Body of pancreas (tissue), 4 donors: ENCODE measurements at regions not wholly inside any gene's neighbourhood (a gene's known extent, or its start where the extent isn't known, plus 50 kb on each side); places are given as distances from the start of the nearest gene placed in this dataset.

Experiments used
- ATAC-seq: fragments of 150-250 bp; one replicate; pipeline ENCODE4 v1.9.1; 2016
- DNase-seq, 4 donors: peaks; one replicate each; pipeline ENCODE4 v3.0.0-alpha.2; 2019
- H3K27ac ChIP-seq, 4 donors: fragments of 200-600 bp; sonication (generic); 1 replicate in 3 of 4; 2 replicates in 1 of 4; pipeline versions ENCODE4 v1.5.1 to v1.6.1; 2016 to 2019; ENCODE audit warnings: mild to moderate bottlenecking in 1 of 4, mixed read lengths in 1 of 4, moderate library complexity in 1 of 4
- H3K27me3 ChIP-seq, 2 donors: fragments of 200-600 bp; sonication (generic); one replicate each; pipeline ENCODE4 v1.6.0; 2016; ENCODE audit warnings: mild to moderate bottlenecking in 1 of 2
- H3K36me3 ChIP-seq, 2 donors: fragments of 200-600 bp; sonication (generic); replicated peaks in 1 of 2; 2 replicates each; pipeline ENCODE4 v1.5.1; 2016; ENCODE audit warnings: low read depth in 2 of 2; ENCODE audit not compliant: insufficient read depth in 1 of 2
- H3K4me1 ChIP-seq: fragments of 200-600 bp; sonication (generic); one replicate; pipeline ENCODE4 v1.6.0; 2016
- H3K4me3 ChIP-seq, 2 donors: fragments of 200-600 bp; sonication (generic); 1 replicate in 1 of 2; 2 replicates in 1 of 2; pipeline ENCODE4 v1.5.1; 2016 to 2019
- H3K9me3 ChIP-seq, 3 donors: fragments of 200-600 bp; sonication (generic); 1 replicate in 2 of 3; 2 replicates in 1 of 3; pipeline ENCODE4 v1.5.1; 2016
- POLR2A ChIP-seq, 3 donors: fragments of 450-650 bp; IDR thresholded peaks; one replicate each; pipeline ENCODE4 v1.6.1; 2016; ENCODE audit warnings: antibody characterized with exemption in 3 of 3, mild to moderate bottlenecking in 2 of 3
- WGBS, 2 donors: methylation state at CpG; one replicate each; pipeline ENCODE4 v1.1.5; 2017; 5-methylcytosine and 5-hydroxymethylcytosine counted together
- intact Hi-C: fragments of 100-400 bp; cut with DNase I; formaldehyde crosslinking; loops from one replicate; pipeline ENCODE4 v1.15.1; 2023
- TF ChIP-seq, protein P1 (sequence below), 7 experiments: fragments of 450-650 bp in 4 of 7; fragments of 200-600 bp in 3 of 7; sonication (generic) in 3 of 7; IDR thresholded peaks; one replicate each; pipeline ENCODE4 v1.5.1; 2016 to 2019; ENCODE audit warnings: antibody characterized with exemption in 7 of 7

DNA sequence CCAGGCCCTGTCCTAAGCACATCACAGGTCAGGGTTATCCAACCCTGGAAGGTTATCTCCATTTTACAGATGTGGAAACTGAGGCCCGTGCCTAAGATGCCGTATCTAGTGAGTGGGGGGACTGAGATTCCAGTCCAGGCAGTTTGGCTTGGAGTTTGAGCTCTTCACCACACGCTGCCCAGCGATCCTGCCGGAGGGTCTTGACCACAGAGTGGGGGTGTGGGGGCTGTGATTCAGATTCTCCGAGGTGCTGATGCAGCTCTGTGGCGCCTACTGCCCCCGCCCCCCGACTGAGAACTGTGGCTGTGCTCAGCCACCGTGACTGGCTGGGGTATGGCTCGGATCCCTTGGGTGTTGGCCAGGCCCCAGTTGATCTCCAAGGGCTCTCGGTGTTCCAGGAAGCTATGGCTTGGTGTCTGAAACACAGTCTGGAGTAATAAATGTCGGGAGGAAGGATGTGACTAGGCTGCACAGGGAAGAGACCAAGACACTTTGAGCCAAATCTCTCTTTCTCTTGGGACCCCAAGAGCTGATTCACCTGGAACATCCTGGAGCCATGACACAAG is 60.6 kb upstream of the RASD2 start:
- WGBS, 2 donors: 40 to 65% methylated on average over 3 to 13 of the region's 13 CpGs
- Histone ChIP-seq H3K27ac (peak overlapping the region in 2 of 4 donors; percentile 10 to 19), H3K9me3 (no peaks in the 10 kb centered on the region), H3K36me3 (no peaks in the 10 kb centered on the region), H3K4me1 (peaks cover 10% of the 10 kb centered on the region), H3K27me3 (no peaks in the 10 kb centered on the region), H3K4me3 (no peak overlapping the region)
- ATAC-seq: peak; percentile 31
- intact Hi-C loops: no loop called here
- no peak for TF ChIP-seq POLR2A (IDR thresholded peaks at IDR 0.05)
- TF ChIP-seq, protein P1, sequence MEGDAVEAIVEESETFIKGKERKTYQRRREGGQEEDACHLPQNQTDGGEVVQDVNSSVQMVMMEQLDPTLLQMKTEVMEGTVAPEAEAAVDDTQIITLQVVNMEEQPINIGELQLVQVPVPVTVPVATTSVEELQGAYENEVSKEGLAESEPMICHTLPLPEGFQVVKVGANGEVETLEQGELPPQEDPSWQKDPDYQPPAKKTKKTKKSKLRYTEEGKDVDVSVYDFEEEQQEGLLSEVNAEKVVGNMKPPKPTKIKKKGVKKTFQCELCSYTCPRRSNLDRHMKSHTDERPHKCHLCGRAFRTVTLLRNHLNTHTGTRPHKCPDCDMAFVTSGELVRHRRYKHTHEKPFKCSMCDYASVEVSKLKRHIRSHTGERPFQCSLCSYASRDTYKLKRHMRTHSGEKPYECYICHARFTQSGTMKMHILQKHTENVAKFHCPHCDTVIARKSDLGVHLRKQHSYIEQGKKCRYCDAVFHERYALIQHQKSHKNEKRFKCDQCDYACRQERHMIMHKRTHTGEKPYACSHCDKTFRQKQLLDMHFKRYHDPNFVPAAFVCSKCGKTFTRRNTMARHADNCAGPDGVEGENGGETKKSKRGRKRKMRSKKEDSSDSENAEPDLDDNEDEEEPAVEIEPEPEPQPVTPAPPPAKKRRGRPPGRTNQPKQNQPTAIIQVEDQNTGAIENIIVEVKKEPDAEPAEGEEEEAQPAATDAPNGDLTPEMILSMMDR (IDR thresholded peaks at IDR 0.05): no peak
- DNase-seq: peak; percentile 20 to 42 (median 30)

DNA sequence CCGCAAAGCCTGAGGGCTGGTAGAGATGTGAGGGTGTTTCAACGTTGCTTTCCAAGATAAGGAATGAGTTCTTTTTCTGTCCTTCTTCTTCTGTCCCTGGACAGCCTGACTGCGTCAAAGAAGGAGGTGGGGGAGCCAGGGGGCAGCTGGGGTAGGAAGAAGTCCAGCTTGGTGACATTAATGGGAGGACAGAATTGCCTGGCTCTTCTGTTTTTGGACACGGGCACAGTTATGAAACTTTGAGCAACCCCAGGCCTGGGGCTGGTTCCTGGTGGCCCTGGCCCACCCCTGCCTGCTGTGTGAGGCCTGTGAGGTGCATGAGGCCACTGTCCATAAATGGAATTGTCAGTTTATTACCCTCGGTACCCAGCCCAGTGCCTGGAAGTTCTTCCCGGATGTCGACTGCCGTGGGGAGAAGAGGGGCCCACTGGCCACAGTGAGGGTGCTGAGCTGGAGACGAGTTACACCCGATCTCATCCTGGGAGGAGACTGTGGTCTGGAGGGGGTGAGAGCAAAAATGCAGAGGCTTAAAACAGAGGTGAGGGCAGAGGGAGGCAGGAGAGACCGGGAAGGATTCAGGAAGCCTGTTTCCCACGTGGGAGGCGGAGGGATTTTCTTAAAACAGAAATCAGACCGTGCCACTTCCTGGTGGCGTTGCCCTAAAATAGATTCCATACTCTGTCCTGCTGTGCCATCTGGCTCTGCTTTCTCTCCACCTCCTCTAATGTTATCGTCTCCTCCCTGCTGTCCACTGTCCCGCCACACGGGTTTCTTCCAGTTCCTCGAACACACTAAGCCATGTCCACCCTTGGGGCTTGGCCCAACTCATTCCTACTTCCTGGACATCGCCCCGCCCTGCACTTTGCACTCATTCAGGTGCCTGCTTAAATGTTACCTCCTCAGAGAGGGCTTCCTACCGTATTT is 59.7 kb upstream of the RASD2 start:
- ATAC-seq: peak; percentile 39
- no peak for DNase-seq
- 54 to 68% methylated on average over 22 of the region's 22 CpGs for WGBS, 2 donors
- Histone ChIP-seq H3K4me3 (no peak overlapping the region), H3K4me1 (peaks cover 10% of the 10 kb centered on the region), H3K27ac (peak overlapping the region in 2 of 4 donors; percentile 10 to 19), H3K36me3 (no peaks in the 10 kb centered on the region), H3K9me3 (no peaks in the 10 kb centered on the region), H3K27me3 (no peaks in the 10 kb centered on the region)
- intact Hi-C loops: no loop called here
- TF ChIP-seq POLR2A (IDR thresholded peaks at IDR 0.05): no peak
- TF ChIP-seq, protein P1 (IDR thresholded peaks at IDR 0.05): no peak

DNA sequence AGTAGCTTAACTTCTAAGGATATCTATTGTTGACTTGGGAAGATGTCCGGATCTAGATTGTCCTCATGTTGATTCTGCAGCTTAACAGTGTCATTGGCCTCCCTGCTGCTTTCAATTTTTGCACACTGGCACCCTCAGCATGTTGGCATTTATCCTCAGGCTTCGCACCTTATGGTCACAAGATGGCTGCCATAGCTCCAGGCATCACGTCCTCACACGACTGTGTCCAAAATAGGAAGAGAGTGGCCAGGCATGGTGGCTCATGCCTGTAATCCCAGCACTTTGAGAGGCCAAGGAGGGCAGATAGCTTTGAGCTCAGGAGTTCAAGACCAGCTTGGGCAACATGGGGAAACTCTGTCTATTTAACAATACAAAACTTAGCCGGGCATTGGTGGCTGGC is 58.3 kb upstream of the RASD2 start:
- Histone ChIP-seq H3K36me3 (no peaks in the 10 kb centered on the region), H3K27me3 (no peaks in the 10 kb centered on the region), H3K9me3 (no peaks in the 10 kb centered on the region), H3K4me3 (no peak overlapping the region), H3K4me1 (peaks cover 10% of the 10 kb centered on the region), H3K27ac (no peak overlapping the region)
- TF ChIP-seq, protein P1 (IDR thresholded peaks at IDR 0.05): no peak
- TF ChIP-seq POLR2A (IDR thresholded peaks at IDR 0.05): no peak
- intact Hi-C loops: no loop called here
- WGBS, 2 donors: 85 to 91% methylated on average over 3 to 5 of the region's 5 CpGs
- no peak for ATAC-seq
- no peak for DNase-seq

DNA sequence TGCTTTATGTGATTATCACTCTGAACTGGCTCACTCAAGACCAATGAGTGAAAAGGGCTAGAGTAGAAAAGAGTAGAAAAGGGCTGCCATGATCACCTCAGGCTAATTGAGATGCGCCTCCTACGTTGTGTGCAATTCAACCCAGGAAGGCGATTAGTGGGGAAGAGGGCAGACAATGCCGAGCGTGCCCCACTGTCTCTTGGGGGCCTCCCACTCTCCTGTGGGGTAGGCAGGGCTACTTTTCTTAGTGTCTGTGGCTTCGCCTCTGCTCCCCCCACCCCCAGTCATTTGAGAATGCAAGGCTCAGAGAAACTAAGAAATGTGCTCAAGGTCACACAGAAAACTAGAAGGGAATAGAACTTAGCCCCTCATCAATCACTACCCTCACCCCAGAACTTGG is 57.7 kb upstream of the RASD2 start:
- Histone ChIP-seq H3K4me1 (peaks cover 7% of the 10 kb centered on the region), H3K9me3 (no peaks in the 10 kb centered on the region), H3K4me3 (no peak overlapping the region), H3K36me3 (no peaks in the 10 kb centered on the region), H3K27ac (no peak overlapping the region), H3K27me3 (no peaks in the 10 kb centered on the region)
- TF ChIP-seq, protein P1 (IDR thresholded peaks at IDR 0.05): no peak
- no peak for TF ChIP-seq POLR2A (IDR thresholded peaks at IDR 0.05)
- ATAC-seq: no peak
- no peak for DNase-seq
- 77 to 79% methylated on average over 6 of the region's 6 CpGs for WGBS, 2 donors
- intact Hi-C loops: no loop called here
